ENCODE measurements at regions not wholly inside any gene's neighbourhood (a gene's known extent, or its start where the extent isn't known, plus 50 kb on each side); places are given as distances from the start of the nearest gene placed in this dataset.

DNA sequence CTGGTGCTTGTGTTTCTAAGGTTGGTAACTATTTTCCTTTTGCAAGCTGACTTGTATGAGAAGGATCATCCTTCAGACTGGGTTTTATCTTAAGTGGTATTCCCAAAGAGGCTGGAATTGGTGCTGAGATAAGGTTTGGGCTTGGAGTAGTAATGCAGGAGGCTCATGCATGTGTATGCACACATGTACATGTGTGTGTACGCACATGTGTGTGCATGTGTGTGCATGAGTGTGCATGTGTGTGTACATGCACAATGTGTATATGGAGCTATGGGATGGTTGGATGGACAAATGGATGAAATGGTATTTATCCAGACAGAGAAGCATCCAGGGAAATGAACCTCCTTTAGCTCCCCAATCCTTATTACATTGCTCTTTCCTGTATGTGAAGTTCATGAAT is 142.6 kb downstream of the CARTPT start:
- TF ChIP-seq, protein P1, sequence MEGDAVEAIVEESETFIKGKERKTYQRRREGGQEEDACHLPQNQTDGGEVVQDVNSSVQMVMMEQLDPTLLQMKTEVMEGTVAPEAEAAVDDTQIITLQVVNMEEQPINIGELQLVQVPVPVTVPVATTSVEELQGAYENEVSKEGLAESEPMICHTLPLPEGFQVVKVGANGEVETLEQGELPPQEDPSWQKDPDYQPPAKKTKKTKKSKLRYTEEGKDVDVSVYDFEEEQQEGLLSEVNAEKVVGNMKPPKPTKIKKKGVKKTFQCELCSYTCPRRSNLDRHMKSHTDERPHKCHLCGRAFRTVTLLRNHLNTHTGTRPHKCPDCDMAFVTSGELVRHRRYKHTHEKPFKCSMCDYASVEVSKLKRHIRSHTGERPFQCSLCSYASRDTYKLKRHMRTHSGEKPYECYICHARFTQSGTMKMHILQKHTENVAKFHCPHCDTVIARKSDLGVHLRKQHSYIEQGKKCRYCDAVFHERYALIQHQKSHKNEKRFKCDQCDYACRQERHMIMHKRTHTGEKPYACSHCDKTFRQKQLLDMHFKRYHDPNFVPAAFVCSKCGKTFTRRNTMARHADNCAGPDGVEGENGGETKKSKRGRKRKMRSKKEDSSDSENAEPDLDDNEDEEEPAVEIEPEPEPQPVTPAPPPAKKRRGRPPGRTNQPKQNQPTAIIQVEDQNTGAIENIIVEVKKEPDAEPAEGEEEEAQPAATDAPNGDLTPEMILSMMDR (IDR thresholded peaks at IDR 0.05), result no peak
- no peak for TF ChIP-seq POLR2A (IDR thresholded peaks at IDR 0.05)
